ENCODE measurements at regions not wholly inside any gene's neighbourhood (a gene's known extent, or its start where the extent isn't known, plus 50 kb on each side); places are given as distances from the start of the nearest gene placed in this dataset.

GRCh38 chr18:75860166-75860565, 432.7 kb upstream of the SMIM21 start:
- Histone ChIP-seq H3K9me3 (no peaks in the 10 kb centered on the region), H3K4me1 (no peaks in the 10 kb centered on the region), H3K27me3 (ENCODE audit: insufficient read depth in 3 of 3, low read length in 2 of 3) (no peaks in the 10 kb centered on the region), H3K27ac (no peak overlapping the region), H3K4me3 (no peak overlapping the region), H3K36me3 (ENCODE audit: insufficient read depth in 1 of 2, low read depth in 1 of 2) (no peaks in the 10 kb centered on the region)
- DNase-seq (no peak), ATAC-seq (no peak)
- 82 to 90% (median 89%) methylated on average over 7 of the region's 7 CpGs for WGBS, 3 donors
- intact Hi-C loops (cut with DNase I), result no loop called here
- TF ChIP-seq CTCF (IDR thresholded peaks at IDR 0.05), result no peak

- no peak for ATAC-seq
- Histone ChIP-seq H3K4me3 (no peak overlapping the region), H3K27me3 (ENCODE audit: insufficient read depth in 3 of 3, low read length in 2 of 3) (no peaks in the 10 kb centered on the region), H3K27ac (no peak overlapping the region), H3K9me3 (no peaks in the 10 kb centered on the region), H3K4me1 (no peaks in the 10 kb centered on the region), H3K36me3 (ENCODE audit: insufficient read depth in 1 of 2, low read depth in 1 of 2) (no peaks in the 10 kb centered on the region)
- no peak for DNase-seq
- 77 to 81% (median 78%) methylated on average over 5 of the region's 5 CpGs for WGBS, 3 donors
- no peak for TF ChIP-seq CTCF (IDR thresholded peaks at IDR 0.05)
- intact Hi-C loops (cut with DNase I), result no loop called here
These were observed 432.0 kb upstream of the SMIM21 start for GRCh38 chr18:75859533-75859932.

- no peak overlapping the region for H3K27ac ChIP-seq
- intact Hi-C loops (cut with DNase I), result no loop called here
- H3K4me3 ChIP-seq, result no peak overlapping the region
- ATAC-seq (no peak), DNase-seq (no peak)
- no peak for TF ChIP-seq CTCF (IDR thresholded peaks at IDR 0.05)
- no peaks in the 10 kb centered on the region for H3K9me3 ChIP-seq
- no peaks in the 10 kb centered on the region for H3K4me1 ChIP-seq
- H3K36me3 ChIP-seq (ENCODE audit: insufficient read depth in 1 of 2, low read depth in 1 of 2), result no peaks in the 10 kb centered on the region
- WGBS, 3 donors, result 59 to 78% (median 63%) methylated on average over 2 of the region's 2 CpGs
- H3K27me3 ChIP-seq (ENCODE audit: insufficient read depth in 3 of 3, low read length in 2 of 3), result no peaks in the 10 kb centered on the region
These were observed 431.3 kb upstream of the SMIM21 start for GRCh38 chr18:75858754-75859153.

GRCh38 chr18:75857558-75857957, 430.1 kb upstream of the SMIM21 start:
- DNase-seq, result no peak
- Histone ChIP-seq H3K36me3 (ENCODE audit: insufficient read depth in 1 of 2, low read depth in 1 of 2) (no peaks in the 10 kb centered on the region), H3K9me3 (no peaks in the 10 kb centered on the region), H3K4me3 (no peak overlapping the region), H3K27ac (no peak overlapping the region), H3K27me3 (ENCODE audit: insufficient read depth in 3 of 3, low read length in 2 of 3) (no peaks in the 10 kb centered on the region), H3K4me1 (no peaks in the 10 kb centered on the region)
- intact Hi-C loops (cut with DNase I), result no loop called here
- TF ChIP-seq CTCF (IDR thresholded peaks at IDR 0.05), result no peak
- WGBS, 3 donors, result 82 to 84% (median 83%) methylated on average over 6 of the region's 6 CpGs
- ATAC-seq, result no peak

GRCh38 chr18:75854808-75855207, 427.3 kb upstream of the SMIM21 start:
- Histone ChIP-seq H3K27ac (no peak overlapping the region), H3K27me3 (ENCODE audit: insufficient read depth in 3 of 3, low read length in 2 of 3) (no peaks in the 10 kb centered on the region), H3K4me1 (no peaks in the 10 kb centered on the region), H3K4me3 (no peak overlapping the region), H3K36me3 (ENCODE audit: insufficient read depth in 1 of 2, low read depth in 1 of 2) (no peaks in the 10 kb centered on the region), H3K9me3 (no peaks in the 10 kb centered on the region)
- ATAC-seq (no peak), DNase-seq (no peak)
- TF ChIP-seq CTCF (IDR thresholded peaks at IDR 0.05), result no peak
- intact Hi-C loops (cut with DNase I), result no loop called here
- WGBS, 3 donors, result 95 to 96% (median 95%) methylated on average over 10 of the region's 10 CpGs

All from psoas muscle (tissue), 7 donors.